ENCODE measurements at regions not wholly inside any gene's neighbourhood (a gene's known extent, or its start where the extent isn't known, plus 50 kb on each side); places are given as distances from the start of the nearest gene placed in this dataset.

DNA sequence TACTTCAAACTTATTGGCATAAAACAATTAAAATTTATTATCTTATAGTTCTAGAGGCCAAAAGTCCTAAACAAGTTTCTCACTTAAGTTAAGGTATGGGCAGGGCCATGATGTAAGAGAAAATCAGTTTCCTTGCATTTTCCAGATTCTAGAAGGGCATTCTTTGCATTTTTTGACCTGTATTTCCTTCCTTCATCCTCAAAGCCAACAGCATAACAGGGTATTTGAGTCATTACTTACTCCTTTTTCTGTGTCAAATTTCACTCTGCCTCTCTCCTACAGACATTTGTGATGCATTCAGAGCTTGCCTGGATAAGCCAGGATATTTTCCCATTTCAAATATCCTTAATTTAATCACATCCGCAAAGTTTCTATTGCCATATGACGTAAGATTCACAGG, 1499.0 kb downstream of the EFNA5 start:
- H3K4me3 ChIP-seq (ENCODE audit: low read depth, low read length, poor library complexity, severe bottlenecking) = no peak overlapping the region
- H3K36me3 ChIP-seq (ENCODE audit: insufficient read depth, low read length) = no peaks in the 10 kb centered on the region
- H4K20me1 ChIP-seq (ENCODE audit: insufficient read depth, low read length) = no peaks in the 10 kb centered on the region
- CTCF ChIA-PET (ENCODE audit: unreplicated experiment) = no interaction called here
- POLR2A ChIA-PET = no interaction called here
- H2AFZ ChIP-seq (ENCODE audit: low read length) = no peak overlapping the region
- no peaks in the 10 kb centered on the region for H3K4me1 ChIP-seq (ENCODE audit: insufficient read depth, low read length, poor library complexity, severe bottlenecking)
- TF ChIP-seq EZH2phosphoT487 (IDR thresholded peaks at IDR 0.05; ENCODE audit: borderline replicate concordance, low read depth, low read length) = no peak
- TF ChIP-seq CTCF (conservative IDR thresholded peaks at IDR 0.05; ENCODE audit: low read length) = no peak
- intact Hi-C loops (cut with micrococcal nuclease; ENCODE audit: unreplicated experiment) = no loop called here
- no peak for DNase-seq (ENCODE audit: low spot score)
- BruUV-seq (replicated peaks) = no TSS peak
- no peaks in the 10 kb centered on the region for H3K9me3 ChIP-seq (ENCODE audit: low read length)
- no peak overlapping the region for H3K27ac ChIP-seq (ENCODE audit: low read depth, low read length, poor library complexity, severe bottlenecking)
- H3K4me2 ChIP-seq (ENCODE audit: low read length) = no peak overlapping the region
- no peaks in the 10 kb centered on the region for H3K79me2 ChIP-seq (ENCODE audit: insufficient read depth, low read depth, low read length)
- H3K9me2 ChIP-seq (ENCODE audit: insufficient read depth, low read length) = no peaks in the 10 kb centered on the region

DNA sequence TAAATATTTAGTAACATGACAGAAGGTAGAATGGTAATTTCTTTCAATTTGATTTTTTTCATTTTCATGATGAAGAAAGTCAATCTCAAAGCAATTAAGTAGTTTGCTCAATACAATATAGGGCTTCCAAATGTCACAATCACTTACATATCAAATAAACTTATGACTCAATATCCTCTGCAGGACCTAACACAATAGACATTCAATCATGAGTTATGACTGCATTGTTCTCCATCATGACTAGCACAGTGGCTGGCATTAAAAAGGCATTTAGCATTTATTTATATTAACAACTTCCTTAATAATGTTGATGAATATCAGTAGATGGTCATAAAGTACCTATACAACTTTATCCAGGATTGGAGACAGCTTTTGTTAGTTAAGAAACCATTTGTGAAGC, 1499.6 kb downstream of the EFNA5 start:
- Histone ChIP-seq H4K20me1 (ENCODE audit: insufficient read depth, low read length) (no peaks in the 10 kb centered on the region), H3K9me3 (ENCODE audit: low read length) (no peaks in the 10 kb centered on the region), H2AFZ (ENCODE audit: low read length) (no peak overlapping the region), H3K4me3 (ENCODE audit: low read depth, low read length, poor library complexity, severe bottlenecking) (no peak overlapping the region), H3K27ac (ENCODE audit: low read depth, low read length, poor library complexity, severe bottlenecking) (no peak overlapping the region), H3K4me1 (ENCODE audit: insufficient read depth, low read length, poor library complexity, severe bottlenecking) (no peaks in the 10 kb centered on the region), H3K4me2 (ENCODE audit: low read length) (no peak overlapping the region), H3K79me2 (ENCODE audit: insufficient read depth, low read depth, low read length) (no peaks in the 10 kb centered on the region), H3K36me3 (ENCODE audit: insufficient read depth, low read length) (no peaks in the 10 kb centered on the region), H3K9me2 (ENCODE audit: insufficient read depth, low read length) (no peaks in the 10 kb centered on the region)
- intact Hi-C loops (cut with micrococcal nuclease; ENCODE audit: unreplicated experiment) = no loop called here
- BruUV-seq (replicated peaks) = no TSS peak
- TF ChIP-seq EZH2phosphoT487 (IDR thresholded peaks at IDR 0.05; ENCODE audit: borderline replicate concordance, low read depth, low read length) = no peak
- TF ChIP-seq CTCF (conservative IDR thresholded peaks at IDR 0.05; ENCODE audit: low read length) = no peak
- DNase-seq (ENCODE audit: low spot score) = no peak
- ChIA-PET POLR2A (no interaction called here), CTCF (ENCODE audit: unreplicated experiment) (no interaction called here)

DNA sequence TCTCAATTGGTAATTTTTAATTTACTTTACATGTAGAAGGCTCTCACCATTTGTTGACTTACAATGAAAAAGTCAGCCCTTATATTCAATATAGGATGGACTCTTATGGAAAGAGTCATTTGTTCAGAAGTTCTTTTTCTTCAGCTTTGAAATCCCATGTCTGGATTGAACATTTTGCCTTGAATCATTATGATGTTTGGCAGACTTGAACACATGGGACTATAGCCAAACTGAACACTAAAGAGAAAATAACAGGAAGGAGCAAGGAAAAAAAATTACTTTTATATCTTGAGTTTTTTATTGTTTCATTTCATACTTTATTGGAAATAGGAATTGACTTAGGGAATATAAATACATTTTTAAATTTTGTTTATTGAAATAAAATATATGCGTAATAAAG, 1503.0 kb downstream of the EFNA5 start:
- Histone ChIP-seq H3K4me2 (ENCODE audit: low read length) (no peak overlapping the region), H3K79me2 (ENCODE audit: insufficient read depth, low read depth, low read length) (no peaks in the 10 kb centered on the region), H3K36me3 (ENCODE audit: insufficient read depth, low read length) (no peaks in the 10 kb centered on the region), H3K4me1 (ENCODE audit: insufficient read depth, low read length, poor library complexity, severe bottlenecking) (no peaks in the 10 kb centered on the region), H3K9me3 (ENCODE audit: low read length) (no peaks in the 10 kb centered on the region), H2AFZ (ENCODE audit: low read length) (no peak overlapping the region), H4K20me1 (ENCODE audit: insufficient read depth, low read length) (no peaks in the 10 kb centered on the region), H3K9me2 (ENCODE audit: insufficient read depth, low read length) (no peaks in the 10 kb centered on the region), H3K4me3 (ENCODE audit: low read depth, low read length, poor library complexity, severe bottlenecking) (no peak overlapping the region), H3K27ac (ENCODE audit: low read depth, low read length, poor library complexity, severe bottlenecking) (no peak overlapping the region)
- no TSS peak for BruUV-seq (replicated peaks)
- intact Hi-C loops (cut with micrococcal nuclease; ENCODE audit: unreplicated experiment) = no loop called here
- ChIA-PET CTCF (ENCODE audit: unreplicated experiment) (no interaction called here), POLR2A (no interaction called here)
- no peak for DNase-seq (ENCODE audit: low spot score)
- no peak for TF ChIP-seq CTCF (conservative IDR thresholded peaks at IDR 0.05; ENCODE audit: low read length)
- TF ChIP-seq EZH2phosphoT487 (IDR thresholded peaks at IDR 0.05; ENCODE audit: borderline replicate concordance, low read depth, low read length) = no peak
